NK-92 treated with Interleukin-12 subunit alpha and Interleukin-12 subunit beta, amount 100 ng/mL, for 24 hours (cell line): ENCODE measurements at regions not wholly inside any gene's neighbourhood (a gene's known extent, or its start where the extent isn't known, plus 50 kb on each side); places are given as distances from the start of the nearest gene placed in this dataset.

Experiments
- DNase-seq: peaks from one replicate; lab custom pipeline; 2025; lab: John Stamatoyannopoulos, UW

DNA sequence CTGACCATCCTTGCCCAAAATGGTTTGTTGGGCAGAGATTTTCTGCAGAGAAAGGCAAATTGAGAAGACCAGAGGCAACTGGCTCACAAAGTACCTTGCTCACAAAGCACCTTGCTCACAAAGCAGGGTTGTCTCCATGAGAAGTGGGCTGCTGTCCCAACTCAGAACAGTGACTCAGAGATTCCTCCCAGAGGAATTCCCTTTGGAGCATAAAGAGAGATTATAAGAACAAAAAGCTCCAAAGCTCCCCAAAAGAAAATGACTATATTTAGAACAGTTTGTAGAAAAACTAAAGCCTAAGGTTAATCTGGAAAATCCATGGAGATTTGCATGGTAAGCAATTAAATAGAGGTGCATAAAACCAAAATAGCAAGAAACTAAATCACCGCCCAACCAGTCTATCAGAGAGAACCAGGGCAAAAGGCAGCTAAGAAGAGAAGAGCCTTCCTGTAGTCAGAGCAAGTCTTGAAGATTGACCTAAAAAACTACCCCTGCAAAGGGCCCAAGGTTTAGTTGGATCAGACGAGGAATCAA is 731.4 kb downstream of the FAT4 start:
- no peak for DNase-seq

DNA sequence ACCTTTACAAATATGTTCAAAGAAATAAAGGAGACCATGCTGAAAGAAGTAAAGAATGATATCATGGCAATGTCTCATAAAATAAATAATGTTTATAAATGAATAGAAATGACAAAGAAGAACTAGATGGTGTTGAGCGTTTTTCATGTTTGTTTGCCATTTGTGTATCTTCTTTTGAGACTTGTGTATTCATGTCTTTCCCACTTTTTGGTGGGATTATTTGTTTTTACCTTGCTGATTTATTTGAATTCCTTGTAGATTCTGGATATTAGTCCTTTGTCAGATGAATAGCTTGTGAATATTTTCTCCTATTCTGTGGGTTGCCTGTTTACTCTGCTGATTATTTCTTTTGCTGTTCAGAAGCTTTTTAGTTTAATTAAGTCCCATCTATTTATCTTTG is 732.4 kb downstream of the FAT4 start:
- no peak for DNase-seq

DNA sequence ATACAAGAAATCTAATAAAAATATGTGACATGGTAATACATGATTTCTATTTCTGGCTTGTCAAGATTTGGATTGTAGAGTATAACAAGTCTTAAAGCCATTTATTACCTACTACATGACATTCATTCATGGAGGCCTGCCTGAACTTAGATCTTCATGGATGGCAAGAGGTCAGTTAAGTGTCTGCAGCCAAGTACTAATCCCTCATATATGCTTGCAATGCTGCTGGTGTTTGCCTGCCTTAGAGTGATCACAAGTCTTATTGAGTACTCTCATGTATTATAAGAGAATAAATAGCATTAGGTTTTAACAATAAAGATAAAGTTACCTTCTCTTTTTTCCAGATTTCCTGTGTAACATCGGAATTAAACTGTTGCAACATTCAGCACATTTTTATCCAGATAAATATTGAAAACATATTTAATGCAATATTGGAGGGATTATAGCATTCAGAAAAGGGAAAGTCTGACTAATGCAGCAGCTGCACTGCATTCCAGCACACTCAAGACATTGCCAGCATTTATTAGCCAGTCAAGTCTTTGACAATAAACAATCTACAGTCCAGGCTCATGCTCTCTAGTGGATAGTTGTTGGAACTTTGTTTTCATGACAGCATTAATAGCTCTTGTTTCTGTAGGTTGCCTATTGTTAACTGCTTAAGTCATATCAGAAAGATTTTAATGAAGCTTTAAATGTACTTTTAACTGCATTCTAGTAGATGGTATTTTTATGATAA is 737.1 kb downstream of the FAT4 start:
- DNase-seq, result no peak

DNA sequence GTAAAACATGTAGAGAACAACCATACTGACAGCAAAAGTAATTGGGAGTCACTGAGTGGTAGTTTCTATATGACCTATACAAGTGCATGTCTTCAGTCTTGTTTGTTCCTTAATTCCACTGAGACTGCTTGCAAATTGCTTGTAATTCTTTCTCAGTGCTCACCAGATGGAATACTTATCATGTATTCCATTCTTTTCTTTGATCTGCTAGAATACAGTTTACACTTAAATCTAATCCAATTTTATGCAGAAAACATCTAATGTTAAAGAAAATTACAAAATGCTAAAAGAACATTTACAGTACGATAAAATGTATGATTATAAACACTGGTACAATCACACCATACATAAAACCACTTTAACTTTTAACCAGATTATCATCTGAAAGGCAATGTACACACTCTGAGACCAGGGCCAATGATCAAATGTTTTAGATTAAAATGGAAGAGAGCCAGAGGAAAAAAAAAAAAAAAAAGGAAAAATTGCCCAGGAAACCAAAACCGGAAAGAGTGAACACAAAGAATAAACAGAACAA is 741.4 kb downstream of the FAT4 start:
- no peak for DNase-seq

DNA sequence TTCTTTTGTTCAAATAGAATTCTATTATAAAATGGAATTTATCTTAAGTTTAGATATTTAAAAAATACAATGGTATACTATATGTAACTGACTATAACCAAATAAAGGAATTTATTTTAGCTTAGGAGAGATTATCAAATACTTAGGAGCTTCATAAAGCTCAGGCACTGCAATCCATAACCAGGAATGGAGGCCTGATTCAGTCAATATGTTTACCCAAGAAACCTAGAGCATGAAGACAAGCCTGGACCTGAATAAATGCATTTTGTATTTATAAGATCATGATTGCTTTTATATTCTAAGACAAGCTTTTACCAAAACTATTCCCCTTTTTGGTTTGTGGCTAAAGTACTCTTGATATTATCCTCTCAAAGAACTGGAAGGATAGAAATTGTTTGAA is 742.6 kb downstream of the FAT4 start:
- no peak for DNase-seq

DNA sequence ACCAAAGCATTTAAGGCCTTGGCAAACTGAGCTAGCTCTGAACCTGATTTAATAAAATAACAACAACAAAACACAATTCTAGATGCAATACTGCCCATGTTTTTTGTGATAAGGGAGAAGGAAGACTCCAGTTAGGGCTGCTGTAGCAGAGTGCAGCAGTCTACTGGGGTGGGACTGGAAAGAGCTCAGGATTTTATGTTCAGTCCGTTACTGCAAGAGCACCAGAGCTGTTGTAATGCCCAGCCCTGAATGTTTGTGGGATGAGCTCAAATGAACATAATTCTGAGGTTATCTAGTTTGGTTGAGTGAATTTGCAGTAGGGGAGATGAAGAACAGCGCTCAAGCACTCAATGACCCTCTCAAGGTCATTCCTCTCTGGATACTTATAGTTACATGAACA is 743.8 kb downstream of the FAT4 start:
- DNase-seq, result no peak

DNA sequence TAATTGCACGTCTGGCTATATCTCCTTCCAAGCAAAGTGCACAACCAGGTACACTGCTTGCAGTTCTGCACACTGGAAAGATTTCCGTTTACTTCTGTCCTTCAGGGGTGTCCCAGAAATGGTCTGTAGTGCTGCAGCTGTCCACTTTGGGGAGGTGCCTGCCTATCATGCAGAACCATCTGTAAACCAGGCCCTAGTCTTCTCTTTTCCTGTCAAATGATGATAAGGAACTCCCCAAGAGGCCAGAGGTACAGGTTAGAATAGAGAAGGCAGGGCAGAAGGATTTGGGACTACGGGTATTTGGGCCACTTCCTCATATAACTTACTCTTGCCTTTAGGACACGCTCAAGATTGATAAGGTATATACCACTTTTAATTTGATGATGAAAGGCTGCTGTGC is 746.9 kb downstream of the FAT4 start:
- no peak for DNase-seq

DNA sequence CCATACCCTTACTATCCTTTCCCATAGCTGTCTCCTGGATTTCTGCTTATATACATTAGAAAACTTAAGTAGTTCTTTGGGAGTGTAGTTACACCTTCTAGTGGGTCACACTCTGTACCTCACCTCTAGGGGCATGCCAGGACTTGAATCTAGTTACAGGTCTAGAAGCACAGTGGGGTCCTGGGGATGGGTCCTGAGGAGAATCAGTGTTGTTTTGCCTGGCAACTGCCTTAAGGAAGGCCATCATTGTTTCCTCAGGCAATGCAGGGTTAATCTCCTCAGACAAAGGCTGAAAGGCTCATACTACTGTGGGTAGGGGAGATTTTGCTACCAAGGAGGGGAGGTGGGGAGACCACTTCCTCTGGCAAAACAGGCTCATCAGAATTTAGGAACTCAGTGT is 750.3 kb downstream of the FAT4 start:
- no peak for DNase-seq

DNA sequence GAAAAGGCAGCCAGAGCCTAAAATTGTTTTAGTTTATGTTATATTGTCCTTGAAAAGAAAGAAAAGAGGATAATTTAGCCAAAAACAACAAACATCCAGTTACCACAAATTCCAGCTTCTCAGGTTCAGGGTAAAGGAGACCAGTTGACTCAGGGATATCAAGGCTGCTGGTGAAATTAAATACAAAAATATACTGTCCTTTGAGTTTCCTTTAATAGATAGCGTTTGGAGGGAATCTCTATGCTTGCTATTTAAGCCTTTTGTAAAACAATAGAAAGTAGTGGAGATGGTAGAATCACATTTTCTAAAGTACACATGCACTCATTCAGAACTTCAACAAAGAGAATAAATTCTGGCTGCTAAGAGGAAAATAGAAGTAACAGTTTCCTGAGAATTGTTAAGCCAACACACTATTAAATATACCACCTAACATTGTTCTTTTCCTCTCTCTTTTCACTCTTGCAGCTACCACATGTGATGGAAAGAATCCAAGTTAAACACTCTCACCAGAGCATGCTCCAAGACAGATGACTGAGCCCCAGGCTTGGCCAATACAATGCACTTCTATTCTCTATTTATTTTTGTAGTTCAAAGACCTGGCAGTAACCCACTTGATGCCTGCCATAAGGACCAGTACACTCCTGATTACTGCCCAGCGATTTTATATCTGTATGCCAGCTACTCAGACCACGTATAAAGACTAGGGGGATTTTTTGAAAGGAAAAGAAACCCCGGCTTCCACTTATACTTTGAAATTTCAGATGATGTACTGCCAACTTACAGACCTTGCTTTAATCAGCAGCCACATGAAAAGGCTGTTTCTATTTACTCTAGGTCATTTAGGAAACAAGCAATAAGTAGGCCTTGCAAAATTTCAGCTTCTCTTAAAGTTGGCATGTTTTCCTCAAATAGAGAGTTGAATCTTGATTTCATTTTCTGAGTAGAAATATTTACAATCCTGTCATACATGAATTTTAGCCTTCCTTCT is 756.9 kb downstream of the FAT4 start:
- no peak for DNase-seq

DNA sequence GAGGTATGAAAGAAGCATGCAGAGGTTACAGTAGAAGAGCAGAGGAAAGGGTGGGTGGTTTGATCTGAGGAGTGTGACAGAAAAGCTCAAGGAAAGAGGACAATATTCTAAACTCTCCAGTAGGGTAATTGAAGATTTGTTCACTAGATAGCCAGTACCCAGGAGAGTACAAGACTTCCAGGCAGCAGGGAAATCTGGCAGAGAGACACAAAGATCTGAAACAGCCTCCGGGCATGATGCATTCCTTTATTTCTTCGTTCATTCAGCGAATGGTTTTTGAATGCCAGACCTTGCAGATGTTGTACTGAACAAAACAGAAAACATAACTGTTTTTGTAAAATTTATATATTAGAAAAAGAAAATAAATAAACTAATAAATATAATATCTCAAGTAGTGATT is 766.6 kb downstream of the FAT4 start:
- no peak for DNase-seq

DNA sequence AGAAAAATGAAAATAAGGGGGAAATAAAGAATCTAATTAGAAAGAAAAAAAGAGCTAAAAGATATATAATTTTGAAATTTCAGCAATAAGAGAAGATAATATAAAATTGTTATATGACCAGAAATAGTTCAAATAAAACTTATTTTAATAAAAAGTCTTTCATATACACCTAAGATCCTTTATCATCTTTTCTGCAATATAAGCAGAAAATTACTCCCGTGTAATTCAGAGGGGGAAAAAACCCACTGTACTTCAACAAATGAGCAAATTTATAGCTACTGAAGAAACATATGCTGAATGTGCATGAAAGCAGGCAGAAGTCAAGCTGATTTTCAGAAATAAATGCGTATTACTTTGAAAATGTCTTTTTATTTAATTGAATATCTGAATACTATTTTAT is 771.3 kb downstream of the FAT4 start:
- no peak for DNase-seq

DNA sequence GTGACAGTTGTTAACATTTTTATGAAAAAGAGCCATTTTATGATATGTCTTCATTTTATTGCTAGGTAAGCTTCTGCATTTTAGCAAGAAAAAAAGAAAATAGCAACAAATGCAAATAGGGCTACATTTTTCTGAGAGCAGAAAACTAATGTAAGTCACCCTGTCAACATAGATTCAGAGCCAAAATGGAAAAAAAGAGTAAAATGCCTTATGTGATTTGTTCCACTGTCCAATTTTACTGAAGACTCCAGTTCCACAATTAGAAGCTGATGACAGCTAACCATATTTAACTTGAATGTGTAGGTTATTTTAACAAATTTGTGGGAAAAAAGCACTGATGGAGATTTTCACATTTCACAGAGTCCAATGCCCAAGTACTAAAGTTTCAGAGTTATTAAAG is 772.3 kb downstream of the FAT4 start:
- DNase-seq, result no peak

DNA sequence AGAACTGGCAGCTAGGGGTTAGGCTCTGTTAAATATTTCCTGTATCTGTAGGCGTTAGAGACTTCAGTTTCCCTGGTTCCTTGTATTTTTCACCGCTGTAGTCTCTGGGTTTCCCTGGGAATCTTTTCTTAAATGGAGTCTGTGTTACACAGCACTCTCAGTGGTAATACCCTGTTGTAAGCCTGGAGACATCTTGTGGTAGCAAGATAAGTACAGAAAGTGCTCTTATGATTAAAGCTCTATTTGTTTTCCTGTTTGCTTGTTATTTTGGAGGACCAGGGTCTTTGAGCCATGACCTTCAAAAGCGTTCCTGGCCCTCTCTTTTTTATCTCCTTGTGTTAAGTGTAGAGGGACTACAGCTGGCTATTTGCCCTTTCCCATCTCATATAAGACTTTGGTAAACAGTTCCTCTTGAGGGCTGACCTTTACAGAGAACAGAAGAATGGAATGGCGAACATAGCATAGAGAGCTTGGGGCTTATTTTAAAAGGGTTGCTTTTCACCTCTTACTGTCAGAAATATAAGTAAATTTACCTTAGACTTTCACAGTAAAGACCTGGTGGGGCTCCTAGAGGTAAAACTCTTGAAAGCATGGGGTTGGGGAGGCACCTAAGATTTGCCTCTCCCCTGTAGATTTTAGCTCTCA is 782.5 kb downstream of the FAT4 start:
- DNase-seq, result no peak

DNA sequence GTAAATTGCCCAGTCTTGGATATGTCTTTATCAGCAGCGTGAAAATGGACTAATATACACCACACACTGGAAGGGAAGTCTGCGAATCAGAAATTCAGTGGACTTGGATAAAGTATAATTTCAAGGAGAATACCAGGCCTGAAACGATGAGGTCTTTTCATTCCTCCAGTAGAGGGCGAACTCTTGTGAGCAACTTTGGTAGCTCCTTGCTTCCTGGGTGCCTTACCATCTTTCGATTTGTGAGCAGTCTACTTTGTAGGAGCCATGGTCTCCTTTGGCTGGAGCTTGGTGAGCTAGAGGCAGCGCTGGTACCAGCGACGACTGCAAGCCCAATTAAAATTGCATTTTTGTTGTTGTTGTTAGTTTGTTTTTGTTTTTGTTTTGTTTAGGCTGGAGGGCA is 791.9 kb downstream of the FAT4 start:
- no peak for DNase-seq

DNA sequence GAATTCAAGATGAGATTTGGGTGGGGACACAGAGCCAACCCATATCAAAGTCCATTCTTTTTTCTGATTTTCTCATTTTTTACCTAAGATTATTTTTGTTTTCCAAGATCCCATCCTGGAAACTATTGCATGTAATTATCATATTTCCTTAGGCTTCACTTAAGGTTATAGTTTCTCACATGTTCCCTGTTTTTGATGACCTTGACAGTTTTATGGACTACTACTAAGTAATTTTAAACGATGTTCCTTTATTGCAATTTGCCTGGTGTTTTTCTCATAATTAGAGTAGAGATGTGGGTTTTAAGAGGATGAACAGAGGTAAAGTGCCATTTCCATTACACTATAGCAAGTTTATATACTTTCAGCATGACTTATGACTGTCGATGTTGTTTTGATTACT is 795.1 kb downstream of the FAT4 start:
- no peak for DNase-seq

DNA sequence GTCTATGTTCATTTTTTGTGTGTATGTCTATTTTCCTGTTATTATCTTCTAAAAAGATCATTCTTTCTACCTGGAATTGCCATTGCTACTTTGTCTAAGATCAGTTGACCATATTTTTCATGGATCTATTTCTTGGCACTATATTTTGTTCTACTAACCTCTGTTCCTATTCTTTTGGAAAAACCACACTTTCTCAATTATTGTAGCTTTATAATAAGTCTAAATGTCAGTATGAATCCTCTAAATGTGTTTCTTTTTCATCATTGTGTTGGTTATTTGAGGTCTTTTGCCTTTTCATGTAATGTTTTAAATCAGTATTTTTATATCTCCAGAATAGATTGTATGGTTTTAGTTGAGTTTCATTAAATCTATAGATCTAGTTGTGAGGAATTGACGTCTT is 798.3 kb downstream of the FAT4 start:
- DNase-seq, result no peak

DNA sequence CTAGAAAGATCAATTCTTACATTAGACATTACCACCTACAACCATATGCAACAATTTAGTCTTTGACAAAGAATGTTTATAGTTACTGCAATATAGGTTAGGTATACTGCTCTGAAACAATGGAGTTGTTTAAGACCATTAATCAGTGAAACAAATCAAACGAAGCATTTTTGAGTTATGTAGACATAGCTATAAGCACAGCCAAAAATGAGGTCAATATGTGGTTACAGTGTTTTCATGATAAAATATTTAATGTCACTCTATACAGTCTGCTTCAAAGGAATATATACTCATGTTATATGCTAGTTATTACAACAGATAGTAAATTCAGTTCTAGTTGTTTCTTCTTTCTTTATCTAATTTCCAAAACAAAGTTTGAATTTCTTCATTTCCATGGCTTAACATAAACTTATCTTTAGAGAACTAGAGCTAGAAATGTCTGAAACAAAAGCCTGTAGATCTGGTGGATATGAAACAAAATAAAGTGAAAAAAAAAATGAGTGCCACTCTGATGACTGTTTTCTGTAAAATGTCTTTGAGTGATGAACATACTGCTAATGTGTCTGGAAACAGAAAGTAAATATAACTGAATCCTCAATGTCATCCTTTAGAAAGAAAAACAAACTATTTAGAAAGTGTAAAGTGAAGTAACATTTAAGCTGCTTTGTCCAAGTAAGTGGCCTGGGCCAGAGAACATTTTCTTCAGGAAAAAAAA is 809.0 kb downstream of the FAT4 start:
- DNase-seq, result no peak

DNA sequence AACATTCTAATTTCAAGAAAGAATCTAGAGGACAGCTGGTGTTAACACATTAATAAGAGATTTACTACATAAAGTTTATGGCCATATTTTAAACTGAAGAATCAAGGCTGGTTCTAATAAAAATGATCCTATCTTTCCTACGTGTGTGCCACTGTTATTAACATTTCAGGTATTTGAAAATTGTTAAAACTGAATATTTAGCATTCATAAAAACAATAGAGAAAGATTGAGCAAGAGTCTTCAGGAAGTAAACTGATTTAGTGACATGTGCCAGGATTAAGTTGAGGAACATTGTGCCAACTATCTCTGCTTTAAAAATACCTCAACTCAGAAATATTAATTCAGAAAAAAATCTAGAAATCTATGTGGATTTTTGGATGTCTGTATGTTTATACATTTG is 810.1 kb downstream of the FAT4 start:
- no peak for DNase-seq

DNA sequence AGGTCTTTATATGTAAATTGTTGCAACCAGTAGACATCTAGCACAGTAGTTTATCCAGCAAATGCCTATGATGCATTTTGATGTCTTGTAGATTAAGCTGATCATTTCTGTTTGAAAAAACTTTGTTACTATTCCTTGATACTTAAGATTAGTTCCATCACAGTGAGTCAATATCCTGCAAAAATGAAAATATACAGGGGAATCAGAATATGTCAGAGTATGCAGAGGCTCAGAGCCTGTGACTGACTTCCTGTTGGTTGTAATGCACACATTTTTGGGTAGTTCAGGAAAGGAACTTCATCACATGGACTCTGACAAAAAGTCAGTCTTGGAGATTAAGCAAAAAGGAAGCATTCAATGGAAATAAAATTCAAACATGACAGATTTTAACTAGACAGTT is 815.5 kb downstream of the FAT4 start:
- no peak for DNase-seq

DNA sequence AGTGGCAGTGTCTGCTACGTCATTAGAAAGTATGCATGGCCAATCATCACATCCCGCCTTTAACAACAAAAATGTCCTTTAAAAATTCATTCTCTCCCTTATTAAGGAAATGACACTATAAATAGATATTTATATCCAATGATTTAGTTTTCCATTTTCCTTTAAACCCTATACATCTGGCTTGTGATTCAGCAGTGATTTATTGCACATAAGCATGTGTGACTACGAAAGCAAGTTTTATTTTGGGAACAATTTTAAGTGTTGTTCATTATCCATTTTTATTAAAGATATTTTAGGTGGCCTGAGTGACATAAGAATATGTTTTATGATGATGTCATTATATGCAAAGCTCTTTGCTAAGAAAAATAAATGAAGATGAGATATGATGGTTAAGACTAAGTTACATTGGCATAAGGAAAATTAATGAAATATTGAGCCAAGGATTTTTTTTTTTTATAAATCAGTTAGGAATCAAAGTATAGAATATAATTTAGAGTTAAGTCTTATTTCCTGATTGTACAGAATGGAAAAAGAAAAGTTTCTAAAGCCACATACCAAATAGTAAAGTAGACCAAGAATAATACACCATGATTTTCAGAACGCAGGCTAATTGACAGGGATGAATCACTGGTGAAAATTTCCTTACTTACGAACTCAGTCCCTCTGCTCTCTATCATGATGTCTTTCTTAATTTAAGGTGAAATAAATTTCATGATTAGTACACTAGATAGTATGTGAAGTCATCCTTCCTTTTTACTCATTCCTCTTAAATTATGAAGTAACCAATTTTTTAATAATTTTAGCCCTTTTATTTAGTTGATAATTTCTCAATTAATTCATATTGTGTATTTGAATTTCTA is 822.4 kb downstream of the FAT4 start:
- DNase-seq, result no peak

DNA sequence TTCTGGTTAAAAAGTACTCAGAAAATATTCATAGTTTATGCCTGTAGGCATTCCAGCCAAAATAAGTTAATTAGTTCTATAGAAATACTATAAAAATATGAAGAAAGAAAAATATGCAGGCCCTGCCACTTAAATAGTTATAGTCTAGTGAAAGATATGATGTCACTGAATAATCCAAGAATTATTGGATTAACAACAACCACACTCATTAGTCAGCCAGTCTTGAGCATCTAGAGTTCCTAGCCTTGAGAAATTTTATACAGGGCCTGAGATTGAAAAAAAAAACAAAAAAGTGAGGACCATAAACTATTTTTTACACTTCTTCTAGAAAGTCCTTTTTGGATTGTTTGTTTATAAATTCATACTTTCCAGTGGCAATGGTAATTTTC is 823.0 kb downstream of the FAT4 start:
- no peak for DNase-seq
